H1 (cell line): ENCODE measurements at regions not wholly inside any gene's neighbourhood (a gene's known extent, or its start where the extent isn't known, plus 50 kb on each side); places are given as distances from the start of the nearest gene placed in this dataset.

Experiments
- CTCF ChIA-PET: fragments of 300-600 bp; sonication (Branson Sonifier 250); formaldehyde crosslinking; loops from one replicate; lab custom pipeline; 2021; ENCODE audit not compliant: partially characterized antibody; lab: Charles Lee
- POLR2A ChIA-PET: fragments of 300-600 bp; sonication (Branson Sonifier 250); formaldehyde crosslinking; loops from one replicate; lab custom pipeline; 2021; ENCODE audit warnings: inconsistent platforms; ENCODE audit not compliant: partially characterized antibody; lab: Charles Lee
- DNase-seq, 2 experiments: peaks; one replicate each; pipeline versions ENCODE4 v3.0.0 to v3.0.0-alpha.2; 2010 to 2022; ENCODE audit warnings: low spot score in 2 of 2, low read depth in 1 of 2, mixed read lengths in 1 of 2
- FAIRE-seq: peaks from 2 replicates; lab custom pipeline; 2011; peaks lifted over from hg19 to GRCh38; lab: Jason Lieb, UNC
- H2AFZ ChIP-seq: 2 replicates; pipeline ENCODE4 v1.8.1; 2012; ENCODE audit warnings: low read length, inconsistent platforms
- H2AK5ac ChIP-seq: 2 replicates; pipeline ENCODE4 v1.6.1; 2013; ENCODE audit warnings: low read depth, low read length
- H2BK120ac ChIP-seq: replicated peaks from 2 replicates; pipeline ENCODE3; 2013; ENCODE audit warnings: low read depth, low read length, inconsistent platforms
- H2BK12ac ChIP-seq: 2 replicates; pipeline ENCODE4 v1.6.1; 2013; ENCODE audit warnings: low read depth, low read length
- H2BK15ac ChIP-seq: 2 replicates; pipeline ENCODE4 v1.6.1; 2013; ENCODE audit warnings: low read length
- H2BK20ac ChIP-seq: 2 replicates; pipeline ENCODE4 v1.6.1; 2013; ENCODE audit warnings: low read length
- H2BK5ac ChIP-seq: 2 replicates; pipeline ENCODE4 v1.6.1; 2013; ENCODE audit warnings: low read depth, low read length
- H3K14ac ChIP-seq: 2 replicates; pipeline ENCODE4 v1.6.1; 2013; ENCODE audit warnings: inconsistent platforms; ENCODE audit not compliant: insufficient read length
- H3K18ac ChIP-seq: 2 replicates; pipeline ENCODE4 v1.6.1; 2013; ENCODE audit warnings: low read length; ENCODE audit errors: extremely low read depth
- H3K23ac ChIP-seq: 2 replicates; pipeline ENCODE4 v1.6.1; 2013; ENCODE audit warnings: inconsistent platforms; ENCODE audit not compliant: insufficient read length
- H3K23me2 ChIP-seq: 2 replicates; pipeline ENCODE4 v1.6.1; 2013; ENCODE audit warnings: low read depth, low read length
- H3K27ac ChIP-seq: 2 replicates; pipeline ENCODE4 v1.6.1; 2011; ENCODE audit warnings: low read depth, low read length, inconsistent platforms
- H3K27me3 ChIP-seq, 4 experiments: replicated peaks in 1 of 4; 1 replicate in 1 of 4; 2 replicates in 3 of 4; pipeline versions ENCODE4 v1.6.1 to v1.8.1; 2011 to 2013; ENCODE audit warnings: low read length in 3 of 4, mild to moderate bottlenecking in 3 of 4, inconsistent platforms in 2 of 4, mixed read lengths in 2 of 4, moderate library complexity in 1 of 4; ENCODE audit not compliant: control insufficient read depth in 3 of 4, insufficient read depth in 3 of 4; ENCODE audit errors: extremely low read depth in 1 of 4
- H3K36me3 ChIP-seq, 4 experiments: 2 replicates each; pipeline versions ENCODE4 v1.6.1 to v1.8.1; 2011 to 2013; ENCODE audit warnings: mild to moderate bottlenecking in 4 of 4, low read length in 3 of 4, moderate library complexity in 2 of 4, control low read depth in 1 of 4, inconsistent platforms in 1 of 4; ENCODE audit not compliant: insufficient read depth in 4 of 4, control insufficient read depth in 2 of 4
- H3K4ac ChIP-seq: replicated peaks from 2 replicates; pipeline ENCODE3; 2013; ENCODE audit warnings: low read length, low read depth, mixed read lengths, inconsistent platforms; ENCODE audit not compliant: insufficient read length
- H3K4me1 ChIP-seq, 4 experiments: replicated peaks in 1 of 4; 1 replicate in 1 of 4; 2 replicates in 3 of 4; pipeline versions ENCODE4 v1.6.1 to v1.8.1; 2011 to 2013; ENCODE audit warnings: low read length in 3 of 4, inconsistent platforms in 2 of 4, mixed read lengths in 1 of 4; ENCODE audit not compliant: insufficient read depth in 4 of 4, control insufficient read depth in 3 of 4
- H3K4me2 ChIP-seq, 2 experiments: 2 replicates each; pipeline versions ENCODE4 v1.6.1 to v1.8.1; 2011 to 2013; ENCODE audit warnings: low read depth in 2 of 2, low read length in 2 of 2, control low read depth in 1 of 2, inconsistent platforms in 1 of 2, mild to moderate bottlenecking in 1 of 2; ENCODE audit not compliant: insufficient read depth in 1 of 2
- H3K4me3 ChIP-seq, 4 experiments: fragments of 200-600, 300-600 bp in 1 of 4; sonication (generic), shearing (Covaris generic), sonication (Bioruptor Twin) in 1 of 4; 2 replicates each; pipeline versions ENCODE4 v1.5.1 to v1.8.1; 2011 to 2016; ENCODE audit warnings: low read length in 4 of 4, low read depth in 3 of 4, control low read depth in 2 of 4, inconsistent platforms in 2 of 4, mild to moderate bottlenecking in 2 of 4, mixed read lengths in 1 of 4, moderate library complexity in 1 of 4; ENCODE audit not compliant: insufficient read depth in 2 of 4; ENCODE audit errors: extremely low read depth in 1 of 4
- H3K56ac ChIP-seq: replicated peaks from 2 replicates; pipeline ENCODE3; 2013; ENCODE audit warnings: low read depth, mild to moderate bottlenecking, mixed read lengths, low read length, inconsistent platforms; ENCODE audit not compliant: insufficient read length
- H3K79me1 ChIP-seq: 2 replicates; pipeline ENCODE4 v1.6.1; 2013; ENCODE audit warnings: low read depth, low read length, control low read depth
- H3K79me2 ChIP-seq, 2 experiments: 2 replicates each; pipeline versions ENCODE4 v1.6.1 to v1.8.1; 2012 to 2013; ENCODE audit warnings: low read length in 2 of 2, mild to moderate bottlenecking in 2 of 2, inconsistent platforms in 1 of 2; ENCODE audit not compliant: insufficient read depth in 2 of 2, control insufficient read depth in 1 of 2
- H3K9ac ChIP-seq, 4 experiments: replicated peaks in 1 of 4; 1 replicate in 1 of 4; 2 replicates in 3 of 4; pipeline versions ENCODE4 v1.6.1 to v1.8.1; 2011 to 2013; ENCODE audit warnings: low read depth in 3 of 4, low read length in 3 of 4, control low read depth in 2 of 4, mild to moderate bottlenecking in 2 of 4, moderate library complexity in 2 of 4, inconsistent platforms in 1 of 4; ENCODE audit errors: extremely low read depth in 1 of 4
- H3K9me3 ChIP-seq, 2 experiments: 2 replicates each; pipeline versions ENCODE4 v1.6.1 to v1.8.1; 2012 to 2013; ENCODE audit warnings: mild to moderate bottlenecking in 2 of 2, moderate library complexity in 2 of 2, control low read depth in 1 of 2, inconsistent platforms in 1 of 2, low read depth in 1 of 2, low read length in 1 of 2, mixed read lengths in 1 of 2; ENCODE audit not compliant: insufficient read depth in 2 of 2
- H4K20me1 ChIP-seq, 2 experiments: replicated peaks in 1 of 2; 2 replicates each; pipeline versions ENCODE3 to v1.8.1; 2011 to 2013; ENCODE audit warnings: inconsistent platforms in 2 of 2, low read length in 2 of 2, mild to moderate bottlenecking in 1 of 2; ENCODE audit not compliant: insufficient read depth in 2 of 2, control insufficient read depth in 1 of 2
- H4K5ac ChIP-seq: 2 replicates; pipeline ENCODE4 v1.6.1; 2013; ENCODE audit warnings: low read length, low read depth, mixed read lengths, inconsistent platforms; ENCODE audit not compliant: insufficient read length
- H4K8ac ChIP-seq: 2 replicates; pipeline ENCODE4 v1.8.0; 2013; ENCODE audit warnings: mild to moderate bottlenecking, moderate library complexity, low read length, inconsistent platforms; ENCODE audit not compliant: insufficient read depth; ENCODE audit errors: extremely low read depth
- H4K91ac ChIP-seq: replicated peaks from 2 replicates; pipeline ENCODE3; 2013; ENCODE audit warnings: low read length, mixed read lengths, inconsistent platforms; ENCODE audit not compliant: insufficient read length
- CBX5 ChIP-seq: fragments of 300-800, 300-1000 bp; sonication (generic); IDR thresholded peaks from 2 replicates; pipeline ENCODE4 v1.7.1; 2016; ENCODE audit warnings: antibody characterized with exemption, low read length, low read depth
- CHD2 ChIP-seq: IDR thresholded peaks from 2 replicates; pipeline ENCODE4 v1.6.1; 2012; ENCODE audit warnings: low read length, improper control_type of control experiment
- CTBP2 ChIP-seq: IDR thresholded peaks from 2 replicates; pipeline ENCODE4 v1.7.0; 2011; ENCODE audit warnings: borderline replicate concordance, mild to moderate bottlenecking, moderate library complexity, mixed read lengths, low read length; ENCODE audit not compliant: insufficient read depth, insufficient read length
- CTCF ChIP-seq, 3 experiments: IDR thresholded peaks; 1 replicate in 2 of 3; 2 replicates in 1 of 3; pipeline versions ENCODE4 v1.5.1 to v1.6.1; 2011; ENCODE audit warnings: low read length in 3 of 3, mild to moderate bottlenecking in 3 of 3, inconsistent platforms in 2 of 3, low read depth in 1 of 3, moderate library complexity in 1 of 3; ENCODE audit not compliant: insufficient read depth in 1 of 3; ENCODE audit errors: control extremely low read depth in 1 of 3
- GABPA ChIP-seq: IDR thresholded peaks from 2 replicates; pipeline ENCODE4 v1.6.1; 2011; ENCODE audit warnings: mild to moderate bottlenecking, low read length, moderate library complexity, borderline replicate concordance; ENCODE audit not compliant: insufficient read depth
- KDM1A ChIP-seq: fragments of 200-600, 300-600 bp; sonication (generic); IDR thresholded peaks from 2 replicates; pipeline ENCODE4 v1.7.1; 2016; ENCODE audit warnings: mild to moderate bottlenecking, low read length, borderline replicate concordance
- NRF1 ChIP-seq: IDR thresholded peaks from 2 replicates; pipeline ENCODE4 v1.6.1; 2011; ENCODE audit warnings: mild to moderate bottlenecking, low read depth, low read length, improper control_type of control experiment
- POLR2AphosphoS5 ChIP-seq: IDR thresholded peaks from 2 replicates; pipeline ENCODE4 v1.6.1; 2011; ENCODE audit warnings: low read depth, low read length
- RXRA ChIP-seq: IDR thresholded peaks from 2 replicates; pipeline ENCODE4 v1.6.1; 2011; ENCODE audit warnings: low read depth, mild to moderate bottlenecking, low read length, moderate library complexity; ENCODE audit not compliant: insufficient read depth
- SIX5 ChIP-seq: IDR thresholded peaks from 2 replicates; pipeline ENCODE4 v1.6.1; 2011; ENCODE audit warnings: mild to moderate bottlenecking, low read depth, low read length
- TEAD4 ChIP-seq: IDR thresholded peaks from 2 replicates; pipeline ENCODE4 v1.6.1; 2012; ENCODE audit warnings: low read depth, low read length, inconsistent platforms, mixed read lengths
- WGBS, 2 experiments: shearing (Covaris generic) in 1 of 2; methylation state at CpG; one replicate each; pipeline versions ENCODE4 v1.1.6 to v1.1.7; 2013 to 2015; ENCODE audit warnings: low lambda C conversion rate in 2 of 2, mixed read lengths in 2 of 2, inconsistent platforms in 1 of 2, low coverage in 1 of 2, missing lambda C conversion rate in 1 of 2; ENCODE audit not compliant: insufficient replicate concordance in 2 of 2, insufficient coverage in 1 of 2, insufficient read length in 1 of 2; ENCODE audit errors: extremely low coverage in 1 of 2, missing lambda C conversion rate in 1 of 2; 5-methylcytosine and 5-hydroxymethylcytosine counted together

GRCh38 chr5:14038341-14038959, 94.0 kb upstream of the DNAH5 start:
- no peak overlapping the region for H3K27ac ChIP-seq
- no peak overlapping the region for H2BK120ac ChIP-seq
- no peaks in the 10 kb centered on the region for H3K36me3 ChIP-seq
- no peak overlapping the region for H2AFZ ChIP-seq
- no peak overlapping the region for H4K91ac ChIP-seq
- H4K20me1 ChIP-seq: no peaks in the 10 kb centered on the region
- H2AK5ac ChIP-seq: no peak overlapping the region; the same call in 1 of the 2 replicates
- WGBS, 2 experiments: 91% methylated on average over 10 of the region's 10 CpGs; no CpG with 5 or more reads in 1 of the 2 experiments
- POLR2A ChIA-PET: interaction anchor here (1.2 kb wide), 1 partner anchor 544 kb away, joined by 3 read pairs; no protein-coding TSS in a partner anchor
- no peaks in the 10 kb centered on the region for H3K79me2 ChIP-seq
- no peak overlapping the region for H2BK15ac ChIP-seq
- H3K9ac ChIP-seq: no peak overlapping the region
- H3K4me2 ChIP-seq: no peak overlapping the region; a peak in 1 of 4 replicates
- no peaks in the 10 kb centered on the region for H3K23me2 ChIP-seq
- H3K18ac ChIP-seq: no peak overlapping the region; the same call in 1 of the 2 replicates
- no peaks in the 10 kb centered on the region; the same call in 1 of the 2 replicates for H3K79me1 ChIP-seq
- no peak overlapping the region for H4K5ac ChIP-seq
- H3K14ac ChIP-seq: no peak overlapping the region
- H3K4ac ChIP-seq: no peak overlapping the region
- CTCF ChIA-PET: interaction anchor here (0.7 to 1.4 kb wide), 4 partner anchors 36 to 64 kb away, joined by 3 read pairs; no protein-coding TSS in a partner anchor
- no peak overlapping the region for H3K56ac ChIP-seq
- peaks cover 0 to 4% (median under 1%) of the 10 kb centered on the region in 4 experiments; a peak in 2 of 7 replicates for H3K27me3 ChIP-seq
- FAIRE-seq (no peak), DNase-seq (no peak)
- no peak overlapping the region for H4K8ac ChIP-seq
- no peak overlapping the region for H2BK20ac ChIP-seq
- H3K4me1 ChIP-seq: peaks cover 18 to 29% (median 20%) of the 10 kb centered on the region in 4 experiments
- no peak overlapping the region for H2BK5ac ChIP-seq
- H3K4me3 ChIP-seq: no peak overlapping the region
- no peak overlapping the region; the same call in 1 of the 2 replicates for H2BK12ac ChIP-seq
- H3K23ac ChIP-seq: no peak overlapping the region
- no peaks in the 10 kb centered on the region for H3K9me3 ChIP-seq
- TF ChIP-seq POLR2AphosphoS5 (no peak), GABPA (no peak), NRF1 (no peak), RXRA (no peak), SIX5 (no peak), CBX5 (no peak), KDM1A (no peak), CTBP2 (no peak), TEAD4 (no peak), CHD2 (no peak), CTCF (IDR thresholded peaks at IDR 0.05; ENCODE audit: control extremely low read depth in 1 of 3, insufficient read depth in 1 of 3, low read depth in 1 of 3, low read length in 3 of 3) (no peak)
